Neural progenitor cell (in vitro differentiated cells): ENCODE measurements at regions not wholly inside any gene's neighbourhood (a gene's known extent, or its start where the extent isn't known, plus 50 kb on each side); places are given as distances from the start of the nearest gene placed in this dataset.
A peak's percentile ranks its signal among the peaks of the same experiment; 100 is the strongest.

Experiments used
- DNase-seq: peaks from one replicate; pipeline ENCODE4 v3.0.0-alpha.2; 2016; ENCODE audit warnings: low spot score
- H2AFZ ChIP-seq: fragments of 200-600 bp; sonication (generic); replicated peaks from 2 replicates; pipeline ENCODE4 v1.6.1; 2016; ENCODE audit warnings: antibody characterized with exemption
- H3F3A ChIP-seq: fragments of 200-600 bp; sonication (generic); 2 replicates; pipeline ENCODE4 v1.6.1; 2016; ENCODE audit warnings: antibody characterized with exemption, low read depth
- H3K27ac ChIP-seq: fragments of 200-600 bp; sonication (generic); 2 replicates; pipeline ENCODE4 v1.5.1; 2016; ENCODE audit warnings: mild to moderate bottlenecking
- H3K27me3 ChIP-seq: fragments of 200-600 bp; sonication (generic); 2 replicates; pipeline ENCODE4 v1.6.1; 2016; ENCODE audit warnings: mild to moderate bottlenecking, moderate library complexity
- H3K36me3 ChIP-seq: fragments of 200-600 bp; sonication (generic); 2 replicates; pipeline ENCODE4 v1.5.1; 2016
- H3K4me1 ChIP-seq: fragments of 200-600 bp; sonication (generic); 2 replicates; pipeline ENCODE4 v1.6.1; 2016; ENCODE audit warnings: mixed run types
- H3K4me2 ChIP-seq: fragments of 200-600 bp; sonication (generic); 2 replicates; pipeline ENCODE4 v1.6.1; 2016
- H3K4me3 ChIP-seq: fragments of 200-600 bp; sonication (generic); 2 replicates; pipeline ENCODE4 v1.5.1; 2016
- H3K79me2 ChIP-seq: fragments of 200-600 bp; sonication (generic); 2 replicates; pipeline ENCODE4 v1.6.1; 2016; ENCODE audit warnings: low read depth
- H3K9ac ChIP-seq: fragments of 200-600 bp; sonication (generic); 2 replicates; pipeline ENCODE4 v1.6.1; 2016
- H3K9me3 ChIP-seq: fragments of 200-600 bp; sonication (generic); 2 replicates; pipeline ENCODE4 v1.5.1; 2016; ENCODE audit warnings: low read depth
- H4K20me1 ChIP-seq: fragments of 200-600 bp; sonication (generic); 2 replicates; pipeline ENCODE4 v1.6.1; 2016; ENCODE audit warnings: low read depth
- H3K27ac Mint-ChIP-seq: 3 replicates; pipeline ENCODE4 v1.8.0; 2021; ENCODE audit warnings: mixed read lengths
- H3K27me3 Mint-ChIP-seq: 2 replicates; pipeline ENCODE4 v1.8.0; 2022; ENCODE audit warnings: low read depth, mild to moderate bottlenecking, inconsistent platforms, moderate library complexity, mixed read lengths; ENCODE audit not compliant: insufficient read depth
- H3K36me3 Mint-ChIP-seq: 3 replicates; pipeline ENCODE4 v1.8.0; 2021; ENCODE audit warnings: mixed read lengths
- H3K4me1 Mint-ChIP-seq: 3 replicates; pipeline ENCODE4 v1.8.0; 2021; ENCODE audit warnings: mixed read lengths
- H3K4me3 Mint-ChIP-seq: 3 replicates; pipeline ENCODE4 v1.8.0; 2021; ENCODE audit warnings: mild to moderate bottlenecking, moderate library complexity, mixed read lengths
- H3K9me3 Mint-ChIP-seq: 3 replicates; pipeline ENCODE4 v1.8.0; 2020; ENCODE audit warnings: mixed read lengths
- EZH2 ChIP-seq: fragments of 200-600 bp; sonication (generic); IDR thresholded peaks from 2 replicates; pipeline ENCODE4 v1.6.1; 2017; ENCODE audit warnings: antibody characterized with exemption, mild to moderate bottlenecking, moderate library complexity
- EZH2phosphoT487 ChIP-seq: fragments of 200-600 bp; sonication (generic); IDR thresholded peaks from 2 replicates; pipeline ENCODE4 v1.6.1; 2017; ENCODE audit warnings: antibody characterized with exemption
- TF ChIP-seq, protein P1 (sequence below): fragments of 200-600 bp; sonication (generic); IDR thresholded peaks from 2 replicates; pipeline ENCODE4 v1.5.1; 2017; ENCODE audit warnings: antibody characterized with exemption, mild to moderate bottlenecking

DNA sequence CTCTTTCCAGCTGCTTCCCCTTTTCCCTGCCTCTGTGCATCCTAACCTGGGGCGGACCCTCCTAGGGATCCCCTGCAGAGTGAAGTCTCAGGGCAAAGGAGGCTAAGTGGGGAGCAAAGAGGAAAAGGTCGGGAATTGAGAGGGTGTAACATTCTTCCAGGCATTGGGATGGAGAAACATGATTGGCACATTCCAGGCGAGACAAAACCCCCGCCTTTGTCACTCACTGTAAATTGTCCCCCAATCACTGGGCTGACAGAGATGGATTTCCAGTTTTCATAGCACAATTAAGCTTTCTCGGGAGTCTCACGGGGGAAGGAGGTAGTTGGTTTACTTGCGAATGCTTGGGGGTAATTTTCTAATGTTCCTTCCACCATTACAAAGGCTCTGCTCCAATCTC lies 74.9 kb downstream of the MIAT start:
- Histone ChIP-seq H3K9me3 (no peaks in the 10 kb centered on the region), H2AFZ (no peak overlapping the region), H3K27me3 (no peaks in the 10 kb centered on the region), H3F3A (no peaks in the 10 kb centered on the region), H3K4me1 (peaks cover 15% of the 10 kb centered on the region), H3K36me3 (no peaks in the 10 kb centered on the region), H3K4me3 (no peak overlapping the region), H3K4me2 (no peak overlapping the region), H3K27ac (no peak overlapping the region), H4K20me1 (no peaks in the 10 kb centered on the region), H3K79me2 (no peaks in the 10 kb centered on the region), H3K9ac (no peak overlapping the region)
- Mint-ChIP-seq H3K27ac (no peak overlapping the region), H3K27me3 (peaks cover 2% of the 10 kb centered on the region), H3K4me1 (peaks cover 17% of the 10 kb centered on the region), H3K4me3 (no peak overlapping the region), H3K9me3 (peaks cover 11% of the 10 kb centered on the region), H3K36me3 (peaks cover 23% of the 10 kb centered on the region)
- DNase-seq, result no peak
- TF ChIP-seq EZH2 (no peak), EZH2phosphoT487 (no peak)
- TF ChIP-seq, protein P1, sequence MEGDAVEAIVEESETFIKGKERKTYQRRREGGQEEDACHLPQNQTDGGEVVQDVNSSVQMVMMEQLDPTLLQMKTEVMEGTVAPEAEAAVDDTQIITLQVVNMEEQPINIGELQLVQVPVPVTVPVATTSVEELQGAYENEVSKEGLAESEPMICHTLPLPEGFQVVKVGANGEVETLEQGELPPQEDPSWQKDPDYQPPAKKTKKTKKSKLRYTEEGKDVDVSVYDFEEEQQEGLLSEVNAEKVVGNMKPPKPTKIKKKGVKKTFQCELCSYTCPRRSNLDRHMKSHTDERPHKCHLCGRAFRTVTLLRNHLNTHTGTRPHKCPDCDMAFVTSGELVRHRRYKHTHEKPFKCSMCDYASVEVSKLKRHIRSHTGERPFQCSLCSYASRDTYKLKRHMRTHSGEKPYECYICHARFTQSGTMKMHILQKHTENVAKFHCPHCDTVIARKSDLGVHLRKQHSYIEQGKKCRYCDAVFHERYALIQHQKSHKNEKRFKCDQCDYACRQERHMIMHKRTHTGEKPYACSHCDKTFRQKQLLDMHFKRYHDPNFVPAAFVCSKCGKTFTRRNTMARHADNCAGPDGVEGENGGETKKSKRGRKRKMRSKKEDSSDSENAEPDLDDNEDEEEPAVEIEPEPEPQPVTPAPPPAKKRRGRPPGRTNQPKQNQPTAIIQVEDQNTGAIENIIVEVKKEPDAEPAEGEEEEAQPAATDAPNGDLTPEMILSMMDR, result no peak

DNA sequence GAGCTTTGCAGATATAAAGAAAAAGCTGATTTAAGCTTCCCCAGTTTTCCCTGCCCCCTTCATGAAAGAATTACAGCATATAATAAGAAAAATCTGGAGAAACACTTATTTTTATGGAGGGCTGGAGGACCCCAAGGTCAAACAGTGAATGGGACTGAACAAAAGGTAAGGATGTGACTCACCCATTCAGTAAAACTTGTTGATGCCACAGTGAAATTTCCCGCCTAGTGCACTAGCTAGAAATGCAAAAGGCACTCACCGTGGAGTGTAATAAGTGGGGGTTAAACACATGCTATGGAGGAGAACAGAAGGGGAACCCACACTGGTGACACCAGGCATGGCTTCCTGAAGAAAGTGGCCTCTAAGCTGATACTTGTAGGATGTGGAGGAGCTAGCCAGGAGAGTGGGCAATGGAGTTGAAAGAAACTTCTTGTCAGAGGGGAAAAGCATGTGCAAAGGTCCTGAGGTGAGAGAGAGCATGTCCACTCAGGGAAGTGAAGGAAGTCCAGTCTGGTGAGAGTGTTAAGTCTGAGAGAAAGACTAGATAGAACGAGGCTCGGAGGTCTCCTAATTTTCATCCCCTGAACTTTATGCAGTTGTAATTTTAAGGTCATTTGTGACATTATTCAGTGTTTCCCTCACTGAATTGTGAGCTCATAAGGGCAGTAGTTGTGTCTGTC lies 77.1 kb downstream of the MIAT start:
- Histone ChIP-seq H3K4me2 (no peak overlapping the region), H3F3A (no peaks in the 10 kb centered on the region), H3K36me3 (no peaks in the 10 kb centered on the region), H3K27ac (no peak overlapping the region), H4K20me1 (no peaks in the 10 kb centered on the region), H3K4me1 (peaks cover 15% of the 10 kb centered on the region), H3K9ac (no peak overlapping the region), H2AFZ (no peak overlapping the region), H3K4me3 (no peak overlapping the region), H3K9me3 (no peaks in the 10 kb centered on the region), H3K79me2 (no peaks in the 10 kb centered on the region), H3K27me3 (no peaks in the 10 kb centered on the region)
- H3K9me3 Mint-ChIP-seq, result peaks cover 12% of the 10 kb centered on the region
- peaks cover 17% of the 10 kb centered on the region for H3K4me1 Mint-ChIP-seq
- peaks cover 2% of the 10 kb centered on the region for H3K27me3 Mint-ChIP-seq
- H3K36me3 Mint-ChIP-seq, result peaks cover 14% of the 10 kb centered on the region
- no peak for TF ChIP-seq EZH2
- TF ChIP-seq, protein P1, result no peak
- DNase-seq, result no peak
- peak overlapping the region; percentile 48 for H3K27ac Mint-ChIP-seq
- no peak overlapping the region for H3K4me3 Mint-ChIP-seq

DNA sequence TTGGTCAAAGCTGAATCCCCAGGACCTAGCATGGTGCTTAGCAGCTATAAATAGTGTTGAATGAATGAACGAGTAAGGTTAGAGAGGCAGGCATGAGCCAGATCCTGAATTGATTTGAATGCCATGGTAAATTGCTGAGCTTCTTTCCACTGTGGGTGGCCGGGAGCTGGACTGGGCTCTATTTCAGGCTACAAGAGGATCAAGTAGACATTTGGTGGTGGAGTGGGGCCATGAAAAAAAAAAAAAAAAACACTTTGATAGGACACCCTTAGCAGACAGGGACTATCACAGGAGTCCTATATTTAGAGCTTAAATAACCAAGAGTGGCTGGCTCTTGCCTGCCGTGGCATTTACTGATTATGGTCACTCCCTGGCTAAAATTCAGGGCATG lies 77.6 kb downstream of the MIAT start:
- Histone ChIP-seq H3K4me2 (no peak overlapping the region), H3K9ac (no peak overlapping the region), H3K4me1 (peaks cover 15% of the 10 kb centered on the region), H3K27me3 (no peaks in the 10 kb centered on the region), H2AFZ (no peak overlapping the region), H4K20me1 (no peaks in the 10 kb centered on the region), H3K9me3 (no peaks in the 10 kb centered on the region), H3F3A (no peaks in the 10 kb centered on the region), H3K4me3 (no peak overlapping the region), H3K27ac (no peak overlapping the region), H3K79me2 (no peaks in the 10 kb centered on the region), H3K36me3 (no peaks in the 10 kb centered on the region)
- no peak for TF ChIP-seq EZH2
- no peak for TF ChIP-seq EZH2phosphoT487
- TF ChIP-seq, protein P1, result no peak
- H3K27me3 Mint-ChIP-seq, result peaks cover 2% of the 10 kb centered on the region
- H3K4me1 Mint-ChIP-seq, result peaks cover 15% of the 10 kb centered on the region
- peak overlapping the region; percentile 48 for H3K27ac Mint-ChIP-seq
- H3K4me3 Mint-ChIP-seq, result no peak overlapping the region
- peaks cover 12% of the 10 kb centered on the region for H3K36me3 Mint-ChIP-seq
- no peak for DNase-seq
- H3K9me3 Mint-ChIP-seq, result peaks cover 12% of the 10 kb centered on the region
